ENCODE measurements at regions not wholly inside any gene's neighbourhood (a gene's known extent, or its start where the extent isn't known, plus 50 kb on each side); places are given as distances from the start of the nearest gene placed in this dataset.

- Histone ChIP-seq H3K79me2 (ENCODE audit: control insufficient read depth in 1 of 2, insufficient read depth in 2 of 2, low read length in 2 of 2) (peaks cover 3 to 72% of the 10 kb centered on the region in 2 experiments; a peak in 3 of 4 replicates), H2BK20ac (ENCODE audit: low read length) (no peak overlapping the region; the same call in 1 of the 2 replicates), H3K27ac (ENCODE audit: low read depth, low read length) (no peak overlapping the region), H3K4me3 (ENCODE audit: extremely low read depth in 1 of 4, insufficient read depth in 2 of 4, low read depth in 3 of 4, low read length in 4 of 4) (no peak overlapping the region), H3K18ac (ENCODE audit: extremely low read depth, low read length) (no peak overlapping the region), H4K91ac (replicated peaks; ENCODE audit: insufficient read length, low read length) (no peak overlapping the region), H4K5ac (ENCODE audit: insufficient read length, low read depth, low read length) (no peak overlapping the region), H4K8ac (ENCODE audit: extremely low read depth, insufficient read depth, low read length) (no peak overlapping the region), H2BK5ac (ENCODE audit: low read depth, low read length) (0 out of 2 replicates have a peak overlapping the region, but pooled peaks have one; percentile 16), H3K56ac (replicated peaks; ENCODE audit: insufficient read length, low read depth, low read length) (no peak overlapping the region), H3K4me2 (ENCODE audit: insufficient read depth in 1 of 2, low read depth in 2 of 2, low read length in 2 of 2) (no peak overlapping the region), H2BK15ac (ENCODE audit: low read length) (no peak overlapping the region), H3K23ac (ENCODE audit: insufficient read length) (no peak overlapping the region), H3K27me3 (replicated peaks in 1 of 4; ENCODE audit: control insufficient read depth in 3 of 4, extremely low read depth in 1 of 4, insufficient read depth in 3 of 4, low read length in 3 of 4) (no peaks in the 10 kb centered on the region), H3K79me1 (ENCODE audit: low read depth, low read length) (no peaks in the 10 kb centered on the region; the same call in 1 of the 2 replicates), H3K9me3 (ENCODE audit: insufficient read depth in 2 of 2, low read depth in 1 of 2, low read length in 1 of 2) (no peaks in the 10 kb centered on the region), H3K14ac (ENCODE audit: insufficient read length) (no peak overlapping the region), H4K20me1 (replicated peaks in 1 of 2; ENCODE audit: control insufficient read depth in 1 of 2, insufficient read depth in 2 of 2, low read length in 2 of 2) (no peaks in the 10 kb centered on the region), H3K4me1 (replicated peaks in 1 of 4; ENCODE audit: control insufficient read depth in 3 of 4, insufficient read depth in 4 of 4, low read length in 3 of 4) (peaks cover 2 to 11% (median 8%) of the 10 kb centered on the region in 4 experiments; a peak in 4 of 7 replicates), H2AK5ac (ENCODE audit: low read depth, low read length) (no peak overlapping the region; the same call in 1 of the 2 replicates), H2AFZ (ENCODE audit: low read length) (no peak overlapping the region), H3K36me3 (ENCODE audit: control insufficient read depth in 2 of 4, insufficient read depth in 4 of 4, low read length in 3 of 4) (no peaks in the 10 kb centered on the region), H2BK120ac (replicated peaks; ENCODE audit: low read depth, low read length) (no peak overlapping the region), H3K23me2 (ENCODE audit: low read depth, low read length) (no peaks in the 10 kb centered on the region), H3K9ac (replicated peaks in 1 of 4; ENCODE audit: extremely low read depth in 1 of 4, low read depth in 3 of 4, low read length in 3 of 4) (no peak overlapping the region), H2BK12ac (ENCODE audit: low read depth, low read length) (no peak overlapping the region), H3K4ac (replicated peaks; ENCODE audit: insufficient read length, low read depth, low read length) (no peak overlapping the region)
- 87% methylated on average over 1 of the region's 1 CpG; no CpG with 5 or more reads in 1 of the 2 experiments for WGBS, 2 experiments (ENCODE audit: extremely low coverage in 1 of 2, insufficient coverage in 1 of 2, insufficient read length in 1 of 2, insufficient replicate concordance in 2 of 2, low coverage in 1 of 2, low lambda C conversion rate in 2 of 2, missing lambda C conversion rate in 1 of 2)
- ChIA-PET POLR2A (ENCODE audit: partially characterized antibody) (interaction anchor here (0.8 kb wide), 1 partner anchor 12 kb away, joined by 3 read pairs; no protein-coding TSS in a partner anchor), CTCF (ENCODE audit: partially characterized antibody) (no interaction called here)
- FAIRE-seq (no peak), DNase-seq (ENCODE audit: low read depth in 1 of 2, low spot score in 2 of 2) (no peak)
- no peak for TF ChIP-seq KDM5A (IDR thresholded peaks at IDR 0.05; ENCODE audit: low read length)
- no peak for TF ChIP-seq SP4 (IDR thresholded peaks at IDR 0.05; ENCODE audit: low read length)
- no peak for TF ChIP-seq BACH1 (IDR thresholded peaks at IDR 0.05; ENCODE audit: low read length)
- no peak for TF ChIP-seq CEBPB (IDR thresholded peaks at IDR 0.05; ENCODE audit: low read depth, low read length)
- no peak for TF ChIP-seq PHF8 (conservative IDR thresholded peaks at IDR 0.05; ENCODE audit: low read depth, low read length)
- TF ChIP-seq USF2 (IDR thresholded peaks at IDR 0.05; ENCODE audit: low read length), result no peak
- no peak for TF ChIP-seq MAFK (IDR thresholded peaks at IDR 0.05; ENCODE audit: low read depth, low read length)
- no peak for TF ChIP-seq JUN (IDR thresholded peaks at IDR 0.05; ENCODE audit: low read depth, low read length)
- TF ChIP-seq SP2 (IDR thresholded peaks at IDR 0.05; ENCODE audit: low read length), result no peak
- TF ChIP-seq YY1 (IDR thresholded peaks at IDR 0.05; ENCODE audit: low read depth, low read length), result no peak
- no peak for TF ChIP-seq RNF2 (IDR thresholded peaks at IDR 0.05; ENCODE audit: borderline replicate concordance, low read depth, low read length, missing control alignments, poor library complexity, severe bottlenecking)
- no peak for TF ChIP-seq KDM4A (IDR thresholded peaks at IDR 0.05; ENCODE audit: low read depth, low read length, severe bottlenecking)
- no peak for TF ChIP-seq ATF3 (IDR thresholded peaks at IDR 0.05; ENCODE audit: insufficient read depth, low read depth, low read length)
- no peak for TF ChIP-seq SIX5 (IDR thresholded peaks at IDR 0.05; ENCODE audit: low read depth, low read length)
These were observed 66.2 kb upstream of the SLC39A10 start for GRCh38 chr2:195590861-195591205.
